GM12892 (cell line): ENCODE measurements at regions not wholly inside any gene's neighbourhood (a gene's known extent, or its start where the extent isn't known, plus 50 kb on each side); places are given as distances from the start of the nearest gene placed in this dataset.

Experiments
- POLR2A ChIP-seq: IDR thresholded peaks from 2 replicates; pipeline ENCODE4 v1.6.1; 2011; ENCODE audit warnings: low read depth, low read length, control low read depth
- POLR2AphosphoS5 ChIP-seq: IDR thresholded peaks from 2 replicates; pipeline ENCODE4 v1.6.1; 2011; ENCODE audit warnings: low read depth, low read length, control low read depth
- TAF1 ChIP-seq: IDR thresholded peaks from 2 replicates; pipeline ENCODE4 v1.6.1; 2011; ENCODE audit warnings: low read depth, mild to moderate bottlenecking, control low read depth, low read length, borderline replicate concordance

DNA sequence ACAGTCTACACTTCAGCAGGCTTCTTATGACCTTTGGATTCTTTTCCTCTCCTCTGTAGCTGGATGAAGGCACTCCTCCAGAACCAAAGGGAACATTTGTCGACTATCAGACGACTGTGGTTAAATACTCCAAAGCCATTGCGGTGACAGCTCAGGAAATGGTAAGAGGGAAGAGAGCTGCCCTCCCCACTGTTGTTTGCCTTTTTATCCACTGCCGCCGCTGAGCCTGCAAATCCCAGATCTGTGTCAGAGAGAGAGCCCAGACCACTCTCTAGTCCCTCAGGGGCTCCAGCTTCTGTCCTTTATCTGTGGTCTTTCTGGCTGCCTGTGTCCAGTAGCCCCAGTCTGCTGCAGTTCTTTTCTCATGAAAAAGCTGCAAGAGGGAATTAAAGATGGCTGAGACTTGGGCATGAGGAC is 261.5 kb upstream of the TPM1 start:
- no peak for TF ChIP-seq TAF1
- TF ChIP-seq POLR2A: no peak
- no peak for TF ChIP-seq POLR2AphosphoS5
